H1 (cell line): ENCODE measurements at regions not wholly inside any gene's neighbourhood (a gene's known extent, or its start where the extent isn't known, plus 50 kb on each side); places are given as distances from the start of the nearest gene placed in this dataset.
"Not testable (repeated sequence)": the region's sequence is repeated elsewhere in the genome, so short reads cannot be mapped to it uniquely, and the experiment has no call there.

Source experiments
- CTCF ChIA-PET: fragments of 300-600 bp; sonication (Branson Sonifier 250); formaldehyde crosslinking; loops from one replicate; lab custom pipeline; 2021; ENCODE audit not compliant: partially characterized antibody; lab: Charles Lee
- POLR2A ChIA-PET: fragments of 300-600 bp; sonication (Branson Sonifier 250); formaldehyde crosslinking; loops from one replicate; lab custom pipeline; 2021; ENCODE audit warnings: inconsistent platforms; ENCODE audit not compliant: partially characterized antibody; lab: Charles Lee
- DNase-seq, 2 experiments: peaks; one replicate each; pipeline versions ENCODE4 v3.0.0 to v3.0.0-alpha.2; 2010 to 2022; ENCODE audit warnings: low spot score in 2 of 2, low read depth in 1 of 2, mixed read lengths in 1 of 2
- FAIRE-seq: peaks from 2 replicates; lab custom pipeline; 2011; peaks lifted over from hg19 to GRCh38; lab: Jason Lieb, UNC
- H2AFZ ChIP-seq: 2 replicates; pipeline ENCODE4 v1.8.1; 2012; ENCODE audit warnings: low read length, inconsistent platforms
- H2AK5ac ChIP-seq: 2 replicates; pipeline ENCODE4 v1.6.1; 2013; ENCODE audit warnings: low read depth, low read length
- H2BK120ac ChIP-seq: replicated peaks from 2 replicates; pipeline ENCODE3; 2013; ENCODE audit warnings: low read depth, low read length, inconsistent platforms
- H2BK12ac ChIP-seq: 2 replicates; pipeline ENCODE4 v1.6.1; 2013; ENCODE audit warnings: low read depth, low read length
- H2BK15ac ChIP-seq: 2 replicates; pipeline ENCODE4 v1.6.1; 2013; ENCODE audit warnings: low read length
- H2BK20ac ChIP-seq: 2 replicates; pipeline ENCODE4 v1.6.1; 2013; ENCODE audit warnings: low read length
- H2BK5ac ChIP-seq: 2 replicates; pipeline ENCODE4 v1.6.1; 2013; ENCODE audit warnings: low read depth, low read length
- H3K14ac ChIP-seq: 2 replicates; pipeline ENCODE4 v1.6.1; 2013; ENCODE audit warnings: inconsistent platforms; ENCODE audit not compliant: insufficient read length
- H3K18ac ChIP-seq: 2 replicates; pipeline ENCODE4 v1.6.1; 2013; ENCODE audit warnings: low read length; ENCODE audit errors: extremely low read depth
- H3K23ac ChIP-seq: 2 replicates; pipeline ENCODE4 v1.6.1; 2013; ENCODE audit warnings: inconsistent platforms; ENCODE audit not compliant: insufficient read length
- H3K23me2 ChIP-seq: 2 replicates; pipeline ENCODE4 v1.6.1; 2013; ENCODE audit warnings: low read depth, low read length
- H3K27ac ChIP-seq: 2 replicates; pipeline ENCODE4 v1.6.1; 2011; ENCODE audit warnings: low read depth, low read length, inconsistent platforms
- H3K27me3 ChIP-seq, 4 experiments: replicated peaks in 1 of 4; 1 replicate in 1 of 4; 2 replicates in 3 of 4; pipeline versions ENCODE4 v1.6.1 to v1.8.1; 2011 to 2013; ENCODE audit warnings: low read length in 3 of 4, mild to moderate bottlenecking in 3 of 4, inconsistent platforms in 2 of 4, mixed read lengths in 2 of 4, moderate library complexity in 1 of 4; ENCODE audit not compliant: control insufficient read depth in 3 of 4, insufficient read depth in 3 of 4; ENCODE audit errors: extremely low read depth in 1 of 4
- H3K36me3 ChIP-seq, 4 experiments: 2 replicates each; pipeline versions ENCODE4 v1.6.1 to v1.8.1; 2011 to 2013; ENCODE audit warnings: mild to moderate bottlenecking in 4 of 4, low read length in 3 of 4, moderate library complexity in 2 of 4, control low read depth in 1 of 4, inconsistent platforms in 1 of 4; ENCODE audit not compliant: insufficient read depth in 4 of 4, control insufficient read depth in 2 of 4
- H3K4ac ChIP-seq: replicated peaks from 2 replicates; pipeline ENCODE3; 2013; ENCODE audit warnings: low read length, low read depth, mixed read lengths, inconsistent platforms; ENCODE audit not compliant: insufficient read length
- H3K4me1 ChIP-seq, 4 experiments: replicated peaks in 1 of 4; 1 replicate in 1 of 4; 2 replicates in 3 of 4; pipeline versions ENCODE4 v1.6.1 to v1.8.1; 2011 to 2013; ENCODE audit warnings: low read length in 3 of 4, inconsistent platforms in 2 of 4, mixed read lengths in 1 of 4; ENCODE audit not compliant: insufficient read depth in 4 of 4, control insufficient read depth in 3 of 4
- H3K4me2 ChIP-seq, 2 experiments: 2 replicates each; pipeline versions ENCODE4 v1.6.1 to v1.8.1; 2011 to 2013; ENCODE audit warnings: low read depth in 2 of 2, low read length in 2 of 2, control low read depth in 1 of 2, inconsistent platforms in 1 of 2, mild to moderate bottlenecking in 1 of 2; ENCODE audit not compliant: insufficient read depth in 1 of 2
- H3K4me3 ChIP-seq, 4 experiments: fragments of 200-600, 300-600 bp in 1 of 4; sonication (generic), shearing (Covaris generic), sonication (Bioruptor Twin) in 1 of 4; 2 replicates each; pipeline versions ENCODE4 v1.5.1 to v1.8.1; 2011 to 2016; ENCODE audit warnings: low read length in 4 of 4, low read depth in 3 of 4, control low read depth in 2 of 4, inconsistent platforms in 2 of 4, mild to moderate bottlenecking in 2 of 4, mixed read lengths in 1 of 4, moderate library complexity in 1 of 4; ENCODE audit not compliant: insufficient read depth in 2 of 4; ENCODE audit errors: extremely low read depth in 1 of 4
- H3K56ac ChIP-seq: replicated peaks from 2 replicates; pipeline ENCODE3; 2013; ENCODE audit warnings: low read depth, mild to moderate bottlenecking, mixed read lengths, low read length, inconsistent platforms; ENCODE audit not compliant: insufficient read length
- H3K79me1 ChIP-seq: 2 replicates; pipeline ENCODE4 v1.6.1; 2013; ENCODE audit warnings: low read depth, low read length, control low read depth
- H3K79me2 ChIP-seq, 2 experiments: 2 replicates each; pipeline versions ENCODE4 v1.6.1 to v1.8.1; 2012 to 2013; ENCODE audit warnings: low read length in 2 of 2, mild to moderate bottlenecking in 2 of 2, inconsistent platforms in 1 of 2; ENCODE audit not compliant: insufficient read depth in 2 of 2, control insufficient read depth in 1 of 2
- H3K9ac ChIP-seq, 4 experiments: replicated peaks in 1 of 4; 1 replicate in 1 of 4; 2 replicates in 3 of 4; pipeline versions ENCODE4 v1.6.1 to v1.8.1; 2011 to 2013; ENCODE audit warnings: low read depth in 3 of 4, low read length in 3 of 4, control low read depth in 2 of 4, mild to moderate bottlenecking in 2 of 4, moderate library complexity in 2 of 4, inconsistent platforms in 1 of 4; ENCODE audit errors: extremely low read depth in 1 of 4
- H3K9me3 ChIP-seq, 2 experiments: 2 replicates each; pipeline versions ENCODE4 v1.6.1 to v1.8.1; 2012 to 2013; ENCODE audit warnings: mild to moderate bottlenecking in 2 of 2, moderate library complexity in 2 of 2, control low read depth in 1 of 2, inconsistent platforms in 1 of 2, low read depth in 1 of 2, low read length in 1 of 2, mixed read lengths in 1 of 2; ENCODE audit not compliant: insufficient read depth in 2 of 2
- H4K20me1 ChIP-seq, 2 experiments: replicated peaks in 1 of 2; 2 replicates each; pipeline versions ENCODE3 to v1.8.1; 2011 to 2013; ENCODE audit warnings: inconsistent platforms in 2 of 2, low read length in 2 of 2, mild to moderate bottlenecking in 1 of 2; ENCODE audit not compliant: insufficient read depth in 2 of 2, control insufficient read depth in 1 of 2
- H4K5ac ChIP-seq: 2 replicates; pipeline ENCODE4 v1.6.1; 2013; ENCODE audit warnings: low read length, low read depth, mixed read lengths, inconsistent platforms; ENCODE audit not compliant: insufficient read length
- H4K8ac ChIP-seq: 2 replicates; pipeline ENCODE4 v1.8.0; 2013; ENCODE audit warnings: mild to moderate bottlenecking, moderate library complexity, low read length, inconsistent platforms; ENCODE audit not compliant: insufficient read depth; ENCODE audit errors: extremely low read depth
- H4K91ac ChIP-seq: replicated peaks from 2 replicates; pipeline ENCODE3; 2013; ENCODE audit warnings: low read length, mixed read lengths, inconsistent platforms; ENCODE audit not compliant: insufficient read length
- MAFK ChIP-seq: IDR thresholded peaks from 2 replicates; pipeline ENCODE4 v1.6.1; 2012; ENCODE audit warnings: low read depth, mild to moderate bottlenecking, improper control_type of control experiment, low read length
- WGBS, 2 experiments: shearing (Covaris generic) in 1 of 2; methylation state at CpG; one replicate each; pipeline versions ENCODE4 v1.1.6 to v1.1.7; 2013 to 2015; ENCODE audit warnings: low lambda C conversion rate in 2 of 2, mixed read lengths in 2 of 2, inconsistent platforms in 1 of 2, low coverage in 1 of 2, missing lambda C conversion rate in 1 of 2; ENCODE audit not compliant: insufficient replicate concordance in 2 of 2, insufficient coverage in 1 of 2, insufficient read length in 1 of 2; ENCODE audit errors: extremely low coverage in 1 of 2, missing lambda C conversion rate in 1 of 2; 5-methylcytosine and 5-hydroxymethylcytosine counted together

DNA sequence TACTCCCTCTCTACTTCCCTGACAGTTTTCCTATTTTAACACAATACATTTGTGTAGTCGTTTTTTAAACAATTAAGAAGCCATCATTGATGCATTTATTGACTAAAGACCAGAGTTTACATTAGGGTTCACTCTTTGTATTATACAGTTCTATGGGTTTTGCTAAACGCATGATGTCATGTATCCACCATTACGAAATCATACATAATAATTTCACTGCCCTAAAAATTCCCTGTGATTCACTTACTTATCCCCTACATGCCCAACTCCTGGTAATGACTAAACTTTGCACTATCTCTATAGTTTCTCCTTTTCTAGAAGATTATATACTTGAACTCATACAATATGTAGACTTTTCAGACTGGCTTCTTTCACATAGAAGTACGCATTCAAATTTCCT, 1016.5 kb upstream of the FOXG1 start:
- POLR2A ChIA-PET, result no interaction called here
- H4K5ac ChIP-seq, result no peak overlapping the region
- no peaks in the 10 kb centered on the region for H3K36me3 ChIP-seq
- no peak overlapping the region for H2AK5ac ChIP-seq
- CTCF ChIA-PET, result no interaction called here
- H2BK12ac ChIP-seq, result no peak overlapping the region
- no peak overlapping the region for H3K56ac ChIP-seq
- no peak overlapping the region for H3K14ac ChIP-seq
- H3K23ac ChIP-seq, result no peak overlapping the region
- H3K4me1 ChIP-seq, result no peaks in the 10 kb centered on the region
- TF ChIP-seq MAFK, result no peak
- TF ChIP-seq, all 59 proteins: peak for 0
- Histone ChIP-seq H3K9me3 (no peaks in the 10 kb centered on the region), H3K4ac (no peak overlapping the region), H3K9ac (no peak overlapping the region), H2BK15ac (no peak overlapping the region), H3K27me3 (no peaks in the 10 kb centered on the region), H2BK5ac (no peak overlapping the region), H2BK20ac (no peak overlapping the region), H4K91ac (no peak overlapping the region), H3K18ac (no peak overlapping the region), H2AFZ (no peak overlapping the region), H4K20me1 (no peaks in the 10 kb centered on the region), H3K79me2 (no peaks in the 10 kb centered on the region), H3K27ac (no peak overlapping the region), H3K4me2 (no peak overlapping the region), H2BK120ac (no peak overlapping the region), H3K79me1 (no peaks in the 10 kb centered on the region), H4K8ac (no peak overlapping the region), H3K4me3 (no peak overlapping the region), H3K23me2 (no peaks in the 10 kb centered on the region)
- WGBS, 2 experiments, result 92% methylated on average over 4 of the region's 4 CpGs; no CpG with 5 or more reads in 1 of the 2 experiments
- DNase-seq (no peak), FAIRE-seq (no peak)

DNA sequence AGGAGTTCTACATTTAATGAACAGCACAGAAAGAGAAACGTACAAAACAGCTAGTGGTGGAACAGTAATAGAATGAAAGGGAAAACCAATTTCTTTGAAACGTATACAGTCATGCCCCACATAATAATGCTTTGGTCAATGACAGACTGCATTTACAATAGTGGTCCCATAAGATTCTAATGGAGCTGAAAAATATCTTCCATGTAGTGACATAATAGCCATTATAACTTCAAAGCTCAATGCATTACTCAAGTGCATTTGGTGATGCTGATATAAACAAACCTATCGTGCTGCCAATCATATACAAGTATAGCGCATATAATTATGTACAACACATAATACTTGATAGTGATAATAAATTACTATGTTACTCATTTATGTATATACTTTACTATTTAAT, 1008.9 kb upstream of the FOXG1 start:
- H4K8ac ChIP-seq, H3K36me3 ChIP-seq, H3K14ac ChIP-seq, H3K4me1 ChIP-seq, H2AFZ ChIP-seq, H2BK20ac ChIP-seq, POLR2A ChIA-PET, DNase-seq, H3K56ac ChIP-seq, H3K4ac ChIP-seq, H2BK15ac ChIP-seq, H3K79me1 ChIP-seq, H4K5ac ChIP-seq, H3K23ac ChIP-seq, H3K9ac ChIP-seq, H3K27me3 ChIP-seq, H2BK12ac ChIP-seq, H3K23me2 ChIP-seq, FAIRE-seq, H2BK120ac ChIP-seq, H4K20me1 ChIP-seq, H4K91ac ChIP-seq, H2AK5ac ChIP-seq, H3K79me2 ChIP-seq, H3K18ac ChIP-seq, H2BK5ac ChIP-seq, H3K27ac ChIP-seq, H3K4me2 ChIP-seq, H3K4me3 ChIP-seq, H3K9me3 ChIP-seq, CTCF ChIA-PET: not testable (repeated sequence)
- 88% methylated on average over 4 of the region's 4 CpGs; no CpG with 5 or more reads in 1 of the 2 experiments for WGBS, 2 experiments
